GM19324 (cell line): ENCODE measurements at regions not wholly inside any gene's neighbourhood (a gene's known extent, or its start where the extent isn't known, plus 50 kb on each side); places are given as distances from the start of the nearest gene placed in this dataset.
A peak's percentile ranks its signal among the peaks of the same experiment; 100 is the strongest.

Experiments
- ATAC-seq: cut with Tn5 transposase; IDR thresholded peaks from one replicate; pipeline ENCODE4 v1.9.1; 2021; ENCODE audit warnings: mild to moderate bottlenecking, moderate library complexity; ENCODE audit not compliant: unreplicated experiment, low FRiP score

DNA sequence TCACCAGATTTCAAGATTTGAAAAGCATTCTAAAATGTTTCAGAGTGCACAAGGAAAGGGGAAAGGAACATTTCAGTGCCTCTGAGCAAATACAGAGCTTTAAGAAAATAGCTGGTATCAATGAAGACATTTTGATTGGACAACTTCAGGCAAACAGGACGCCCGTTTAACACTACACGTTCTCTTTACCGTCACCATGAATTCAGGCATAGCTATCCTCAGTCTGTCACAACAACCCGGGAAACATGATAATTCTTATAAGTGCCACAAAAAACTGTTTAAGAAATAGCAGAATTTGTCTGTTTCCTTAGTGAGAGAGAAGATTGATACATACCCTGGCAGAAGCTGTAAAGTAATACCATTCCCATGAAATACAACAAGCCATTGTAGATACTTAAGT lies 392.4 kb upstream of the PDE4D start:
- ATAC-seq = no peak

DNA sequence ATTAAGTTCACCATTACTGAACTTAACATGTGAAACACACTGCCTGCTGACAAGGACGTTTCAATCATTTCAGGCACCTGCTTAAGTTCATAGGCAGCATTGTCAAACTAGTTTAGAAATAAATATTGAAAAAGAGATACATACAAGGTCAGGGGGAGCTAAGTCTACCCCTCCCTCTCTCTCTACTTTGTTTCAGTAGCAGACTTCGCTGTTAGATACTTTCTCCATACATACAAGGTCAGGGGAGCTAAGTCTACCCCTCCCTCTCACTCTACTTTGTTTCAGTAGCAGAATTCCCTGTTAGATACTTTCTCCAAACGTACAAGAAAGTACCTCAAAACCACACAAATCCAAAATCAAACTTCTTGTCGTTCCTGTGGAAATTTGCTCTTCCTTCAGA lies 387.4 kb upstream of the PDE4D start:
- ATAC-seq = no peak

DNA sequence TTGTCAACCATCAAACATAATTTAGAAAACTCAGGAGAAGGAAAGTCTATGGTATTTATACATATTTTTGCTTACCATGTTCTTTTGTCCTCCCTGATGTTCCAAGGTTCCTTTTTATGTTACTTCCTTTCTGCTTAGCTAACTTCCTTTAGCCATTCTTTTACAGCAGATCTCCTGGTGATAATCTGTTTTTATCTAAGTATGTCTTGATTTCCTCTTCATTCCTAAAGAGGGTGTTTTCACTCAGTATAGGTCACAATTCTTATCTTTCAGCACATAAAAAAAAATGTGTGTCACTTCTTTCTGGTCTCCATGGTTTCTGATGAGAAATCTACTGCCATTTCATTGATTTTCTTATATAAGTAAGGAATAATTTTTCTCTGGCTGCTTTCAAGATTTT lies 384.4 kb upstream of the PDE4D start:
- ATAC-seq = no peak

GRCh38 chr5:60274747-60275146 lies 381.2 kb upstream of the PDE4D start:
- no peak for ATAC-seq

DNA sequence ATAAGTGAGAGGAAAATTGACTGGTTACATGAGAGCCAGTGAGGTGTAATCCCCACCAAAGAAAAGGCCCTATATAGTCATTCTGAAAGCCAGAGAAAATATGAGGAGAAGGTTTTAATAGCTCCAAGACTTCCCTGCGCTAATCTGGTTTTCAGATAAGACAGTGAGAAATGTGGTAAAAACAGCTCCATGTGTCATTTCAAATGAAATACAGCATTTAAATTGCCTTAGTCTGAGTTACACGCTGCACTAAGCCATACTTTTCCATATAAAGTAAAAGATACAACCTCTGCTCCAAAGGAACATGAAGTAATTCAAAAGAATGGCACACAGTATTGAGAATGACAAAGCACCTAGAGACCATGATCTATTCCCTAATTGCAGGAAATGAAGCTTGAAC lies 378.0 kb upstream of the PDE4D start:
- ATAC-seq = no peak

DNA sequence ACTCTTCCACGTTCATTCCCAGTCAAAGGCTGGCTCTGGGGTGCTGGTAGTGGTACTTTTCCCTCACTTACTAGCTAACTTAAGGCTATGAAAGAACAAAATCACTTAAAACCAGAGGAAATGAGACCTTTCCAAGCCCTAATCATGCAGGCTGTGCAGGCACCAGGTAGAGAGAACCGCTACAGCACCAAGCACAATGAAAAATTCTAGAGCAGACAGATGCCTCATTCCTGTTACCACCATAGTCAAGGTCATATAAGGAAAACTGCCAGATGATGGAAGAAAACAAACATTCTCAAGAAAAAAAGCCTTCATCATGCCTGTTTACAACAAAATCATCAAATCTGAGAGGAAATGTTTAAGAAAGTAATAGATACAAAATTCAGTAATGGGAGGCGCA lies 374.4 kb upstream of the PDE4D start:
- no peak for ATAC-seq

DNA sequence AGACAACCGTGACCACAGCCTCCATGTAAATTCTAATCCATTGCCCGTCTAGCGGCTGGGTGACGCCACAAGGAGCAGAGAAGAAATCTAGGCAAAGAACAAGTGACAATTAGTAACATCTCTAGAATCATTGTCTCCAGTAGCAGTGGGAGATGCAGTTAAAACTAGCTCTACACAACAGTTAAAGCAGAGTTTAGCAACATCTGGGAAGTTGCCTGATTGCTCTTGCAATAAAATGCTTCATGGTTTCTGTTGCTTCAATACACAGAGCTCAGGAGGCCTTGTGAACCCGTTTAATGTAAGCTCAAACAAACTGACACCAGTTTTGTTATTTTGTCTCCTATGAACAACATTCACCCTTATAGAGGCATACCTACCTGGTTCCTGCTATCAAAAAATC lies 369.8 kb upstream of the PDE4D start:
- ATAC-seq = no peak

GRCh38 chr5:60262576-60263295 lies 369.2 kb upstream of the PDE4D start:
- ATAC-seq = no peak

DNA sequence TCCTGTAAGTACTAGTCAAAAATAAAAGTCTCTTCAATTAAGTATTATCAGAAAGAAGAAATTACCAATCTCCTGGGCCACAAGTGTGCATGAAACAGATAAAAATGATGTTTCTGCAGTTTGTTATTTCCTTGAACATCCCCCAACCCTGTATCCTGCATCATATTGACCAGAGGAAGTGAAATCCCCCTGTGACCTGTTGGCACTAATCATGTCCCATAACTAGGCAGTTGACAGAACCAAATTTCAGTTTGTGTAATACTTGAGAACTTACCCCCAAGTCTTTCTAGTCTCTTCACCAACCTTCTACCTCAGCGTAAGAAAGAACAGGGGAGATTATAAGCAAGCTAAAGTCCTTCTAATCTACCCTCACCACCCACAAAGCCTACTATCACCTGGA lies 368.2 kb upstream of the PDE4D start:
- no peak for ATAC-seq

DNA sequence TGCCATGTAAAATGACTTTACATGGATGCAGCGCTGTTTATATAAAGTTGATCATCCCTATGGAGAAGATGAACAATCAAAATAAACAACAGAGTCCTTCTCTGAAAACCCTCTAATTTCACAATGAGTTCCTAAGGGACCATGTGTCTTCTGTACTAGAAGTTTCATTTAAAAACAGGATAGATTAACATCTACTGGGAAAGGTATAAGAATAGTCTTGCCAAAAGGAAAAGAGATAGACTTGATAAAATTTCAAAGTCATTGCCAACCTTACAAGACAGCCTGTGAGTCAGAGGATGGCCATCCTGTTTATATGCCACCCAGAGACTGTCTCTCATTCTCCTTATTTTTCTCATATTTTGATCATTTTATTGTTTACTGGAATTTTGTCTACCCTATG lies 367.1 kb upstream of the PDE4D start:
- ATAC-seq = no peak

DNA sequence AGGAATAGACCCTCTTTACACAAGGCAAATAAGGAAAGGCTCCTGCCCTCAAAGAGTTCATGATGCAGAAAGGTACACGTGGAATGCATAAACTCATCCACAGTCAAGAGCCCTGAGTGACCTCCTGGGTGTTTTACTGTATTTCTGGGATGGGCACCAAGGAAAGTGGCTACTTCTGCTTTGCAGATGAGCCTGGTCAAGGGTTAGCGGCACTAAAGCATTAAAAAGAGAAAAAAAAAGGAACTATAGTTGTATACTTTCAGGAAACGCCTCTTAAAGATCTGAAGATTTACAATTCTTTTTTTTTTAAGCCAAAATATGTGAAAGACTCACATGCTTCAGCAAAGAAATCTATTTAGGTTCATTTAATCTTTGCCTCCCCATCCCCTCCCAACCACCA lies 366.2 kb upstream of the PDE4D start:
- ATAC-seq = no peak

- ATAC-seq = no peak
These were observed 364.2 kb upstream of the PDE4D start for GRCh38 chr5:60257596-60258271.

DNA sequence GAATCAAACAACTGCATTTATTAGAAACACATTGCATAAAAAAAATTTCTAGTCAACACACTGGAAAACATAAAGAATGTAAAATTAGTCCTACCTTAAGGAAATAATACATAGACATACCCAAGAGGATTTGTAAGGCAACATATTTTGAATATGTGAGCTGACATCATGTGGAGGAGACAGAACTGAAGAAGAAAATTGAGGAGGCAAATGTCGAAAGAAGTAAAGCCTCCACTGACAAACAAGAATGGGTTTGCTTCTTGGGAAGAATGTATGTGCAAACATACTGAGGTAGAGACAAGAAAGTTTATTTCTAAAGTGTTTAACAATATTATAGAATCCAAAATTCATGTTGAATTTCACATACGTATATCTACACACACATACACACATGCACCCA lies 363.0 kb upstream of the PDE4D start:
- ATAC-seq = no peak

- peak; percentile 91 for ATAC-seq
These were observed 355.4 kb upstream of the PDE4D start for GRCh38 chr5:60248901-60249300.

- no peak for ATAC-seq
These were observed 350.2 kb upstream of the PDE4D start for GRCh38 chr5:60243713-60244112.

GRCh38 chr5:60232036-60232795 lies 338.7 kb upstream of the PDE4D start:
- no peak for ATAC-seq

- no peak for ATAC-seq
These were observed 336.9 kb upstream of the PDE4D start for GRCh38 chr5:60230456-60230855.

DNA sequence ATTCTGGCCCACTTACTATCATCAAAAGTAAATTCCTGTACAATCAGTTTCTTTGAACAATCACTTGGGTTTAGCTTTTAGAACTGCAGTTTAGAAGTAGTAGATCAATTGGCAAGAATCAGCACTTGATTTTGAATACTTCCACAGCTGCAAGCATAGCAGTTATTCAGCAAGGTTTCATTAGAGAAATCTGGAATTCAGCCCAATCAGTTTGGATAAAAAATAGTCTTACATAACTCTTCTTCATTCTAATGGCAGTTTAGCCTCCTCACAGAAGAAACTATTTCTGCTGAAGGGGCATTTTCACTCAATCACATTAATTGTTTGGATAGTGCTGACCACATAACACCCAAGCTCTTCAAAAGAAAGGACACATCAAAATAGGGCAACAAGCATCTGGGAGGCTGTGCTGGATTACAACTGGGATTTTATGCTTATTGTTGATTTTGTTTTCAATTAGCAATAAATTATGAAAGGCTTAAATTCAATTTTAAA lies 336.2 kb upstream of the PDE4D start:
- no peak for ATAC-seq

DNA sequence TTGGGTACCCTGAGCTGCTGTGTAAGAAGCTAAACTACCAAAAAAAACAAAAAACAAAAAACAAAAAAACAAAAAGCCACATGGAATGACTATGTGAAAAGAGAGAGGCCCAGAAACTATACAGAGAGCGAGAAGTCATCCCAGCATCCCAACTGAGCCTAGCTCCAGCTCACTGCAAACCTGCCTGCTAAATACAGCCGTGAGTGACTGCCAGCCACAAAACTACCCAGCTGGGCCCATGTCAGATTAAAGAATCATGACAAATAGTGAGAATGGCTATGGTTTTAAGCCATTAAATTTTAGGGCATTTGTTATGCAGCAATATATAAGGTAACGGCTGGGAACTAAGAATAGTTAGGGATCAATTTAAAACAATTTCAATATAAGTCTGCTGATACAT lies 335.1 kb upstream of the PDE4D start:
- ATAC-seq = no peak

GRCh38 chr5:60226128-60226527 lies 332.6 kb upstream of the PDE4D start:
- no peak for ATAC-seq

GRCh38 chr5:60223342-60223741 lies 329.8 kb upstream of the PDE4D start:
- no peak for ATAC-seq

GRCh38 chr5:60219921-60220320 lies 326.4 kb upstream of the PDE4D start:
- no peak for ATAC-seq
